Stimulated activated CD8-positive, alpha-beta memory T cell treated with anti-CD3 and anti-CD28 coated beads, Interleukin-15, amount 100 ng/mL, for 1 hour (primary cell): ENCODE measurements at regions not wholly inside any gene's neighbourhood (a gene's known extent, or its start where the extent isn't known, plus 50 kb on each side); places are given as distances from the start of the nearest gene placed in this dataset.
"Not testable (repeated sequence)": the region's sequence is repeated elsewhere in the genome, so short reads cannot be mapped to it uniquely, and the experiment has no call there.

Experiments used
- DNase-seq: peaks from one replicate; pipeline ENCODE4 v3.0.0-alpha.2; 2020; ENCODE audit warnings: low read depth

DNA sequence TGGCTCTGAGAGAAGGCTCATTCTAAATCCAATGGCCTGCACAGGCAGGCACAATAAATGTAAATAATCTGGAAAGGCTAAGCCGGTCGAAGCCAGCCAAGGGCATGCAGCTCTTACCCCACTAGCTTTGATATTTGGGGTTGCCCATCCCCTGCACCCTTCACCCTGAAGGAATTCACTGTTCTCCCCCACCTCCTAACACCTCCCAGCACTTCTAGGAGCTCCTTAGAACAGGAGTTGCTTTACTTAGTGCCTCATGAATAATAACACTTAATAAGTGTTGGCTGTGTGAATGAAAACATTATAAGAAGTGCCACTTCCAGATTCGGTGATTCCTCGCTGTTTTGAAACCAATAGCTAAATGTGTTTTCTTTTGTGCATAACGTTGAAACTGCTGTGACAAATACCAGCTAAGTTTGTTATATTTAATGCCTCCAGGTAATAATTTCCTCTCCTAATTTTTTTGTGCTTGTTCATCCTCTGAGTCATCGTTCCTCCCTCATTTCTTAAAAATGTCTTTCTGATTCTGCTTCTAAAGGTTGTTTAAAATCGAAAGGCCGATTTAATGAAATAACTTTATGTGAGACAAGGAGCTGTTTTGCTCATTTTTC is 458.8 kb downstream of the METTL4 start:
- DNase-seq, result no peak

DNA sequence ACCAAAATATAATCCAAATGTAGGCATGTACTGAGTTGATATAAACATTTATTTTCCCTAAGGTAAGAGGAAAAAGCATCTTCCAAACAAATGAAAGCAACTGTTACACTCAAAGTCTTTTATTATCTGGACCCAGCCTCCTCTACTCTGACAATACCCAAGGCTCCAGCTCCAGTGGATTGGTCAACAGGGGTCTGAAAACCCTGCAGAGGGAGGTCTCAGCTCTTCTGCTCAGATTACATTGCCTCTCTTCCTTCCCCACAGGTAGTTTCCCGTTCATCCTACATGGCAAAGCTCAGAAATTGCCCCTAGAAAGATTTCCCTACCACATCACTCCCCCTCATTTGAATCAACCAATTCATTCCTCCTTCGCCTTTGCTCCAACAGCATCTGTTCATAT is 457.0 kb downstream of the METTL4 start:
- DNase-seq, result no peak

DNA sequence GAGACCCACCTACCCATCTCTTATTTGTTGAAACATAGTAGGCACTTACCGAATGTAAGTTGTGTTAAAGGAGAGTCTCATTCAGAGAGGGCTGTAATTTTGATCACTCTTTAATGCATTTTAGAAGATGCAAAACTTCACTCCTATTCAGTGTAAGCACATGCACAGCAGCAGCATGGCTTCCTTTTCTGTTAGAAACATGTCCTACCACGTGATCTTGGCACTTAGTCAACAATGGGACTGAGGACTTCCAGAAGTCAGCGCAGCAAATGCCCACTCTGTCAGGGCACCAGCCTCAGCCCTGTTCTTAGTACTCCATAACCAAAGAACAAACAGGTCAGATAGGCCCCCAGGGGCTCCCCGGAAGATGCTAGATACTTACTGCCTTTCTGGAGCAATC is 456.5 kb downstream of the METTL4 start:
- no peak for DNase-seq

DNA sequence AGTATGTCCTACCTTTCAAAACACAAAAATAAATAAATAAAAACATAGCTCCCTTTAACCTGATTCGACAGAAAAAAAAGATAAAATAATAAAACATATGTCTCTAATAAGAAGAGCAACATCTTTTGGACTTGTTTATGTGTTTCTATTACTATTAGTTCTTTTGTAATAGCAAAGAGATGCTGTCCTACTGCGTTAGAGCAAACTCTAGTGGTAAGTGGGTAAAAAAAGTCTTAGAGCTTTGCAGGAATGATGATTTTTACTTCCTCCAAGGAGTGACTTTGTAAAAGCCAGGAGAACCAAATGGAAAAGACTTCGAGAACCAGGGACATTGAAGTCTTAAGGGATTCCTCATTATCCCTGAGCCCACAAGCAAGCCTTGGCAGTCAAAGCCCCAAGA is 450.1 kb downstream of the METTL4 start:
- DNase-seq, result no peak

- no peak for DNase-seq
These were observed 448.2 kb downstream of the METTL4 start for GRCh38 chr18:2123077-2123476.

GRCh38 chr18:2134364-2134763 is 436.9 kb downstream of the METTL4 start:
- DNase-seq, result no peak

- DNase-seq, result no peak
These were observed 436.0 kb downstream of the METTL4 start for GRCh38 chr18:2135309-2135708.

DNA sequence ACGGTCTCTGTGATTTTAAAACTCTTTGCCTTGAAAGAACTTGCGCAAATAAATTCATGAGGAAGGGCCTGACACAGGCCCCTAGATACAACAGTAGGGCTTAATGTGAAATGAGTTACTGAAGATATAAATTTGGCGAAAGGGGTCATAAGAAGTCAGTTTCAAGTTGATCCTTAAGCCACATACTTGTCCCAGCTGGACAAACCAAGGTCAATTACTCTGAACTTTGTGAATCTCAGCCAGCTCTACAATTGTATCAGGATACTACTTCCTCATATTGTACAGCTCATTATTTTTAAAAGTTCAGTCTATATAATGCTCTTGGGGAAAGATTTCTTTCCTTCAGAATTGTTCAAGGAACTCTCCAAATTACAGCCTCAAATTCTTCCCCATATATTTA is 432.8 kb downstream of the METTL4 start:
- no peak for DNase-seq

- no peak for DNase-seq
These were observed 431.6 kb downstream of the METTL4 start for GRCh38 chr18:2139691-2140090.

GRCh38 chr18:2143636-2144035 is 427.7 kb downstream of the METTL4 start:
- DNase-seq, result no peak

GRCh38 chr18:2144811-2145210 is 426.5 kb downstream of the METTL4 start:
- DNase-seq, result no peak

DNA sequence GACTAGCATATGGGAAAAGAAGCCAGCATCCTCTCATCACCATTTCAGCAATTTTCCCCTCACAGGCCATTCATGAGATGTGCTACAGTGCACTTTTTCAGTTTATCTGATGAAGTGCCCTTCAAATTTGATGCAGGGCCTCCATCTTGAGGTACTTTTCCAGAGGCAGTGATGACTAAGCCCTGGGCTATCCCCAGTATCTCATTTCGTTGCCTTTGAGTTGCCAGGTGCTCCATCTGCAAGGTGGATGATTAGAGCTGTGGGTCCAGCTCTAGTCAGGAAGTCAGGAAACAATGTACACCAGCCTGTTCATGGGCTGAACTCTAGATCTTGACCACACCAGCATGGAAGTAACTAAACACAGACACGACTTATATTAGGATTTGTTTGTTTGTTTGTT is 425.2 kb downstream of the METTL4 start:
- no peak for DNase-seq

DNA sequence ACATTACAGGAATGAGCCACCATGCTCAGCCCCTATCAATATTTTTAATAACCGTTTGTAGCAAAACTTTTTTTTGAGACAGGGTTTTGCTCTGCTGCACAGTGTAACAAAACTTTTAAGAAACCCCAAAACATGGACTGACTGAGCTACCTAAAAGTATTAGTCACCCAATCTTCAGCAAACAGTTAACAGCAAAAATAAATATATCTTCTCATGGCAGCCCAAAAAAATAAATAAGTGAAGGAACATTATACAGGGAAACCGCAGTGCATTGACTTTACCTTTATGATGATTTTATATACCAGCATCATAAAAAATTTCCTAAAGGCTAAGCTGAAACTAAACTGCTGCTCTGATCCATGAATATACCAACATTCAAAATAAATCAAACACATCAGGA is 424.6 kb downstream of the METTL4 start:
- no peak for DNase-seq

DNA sequence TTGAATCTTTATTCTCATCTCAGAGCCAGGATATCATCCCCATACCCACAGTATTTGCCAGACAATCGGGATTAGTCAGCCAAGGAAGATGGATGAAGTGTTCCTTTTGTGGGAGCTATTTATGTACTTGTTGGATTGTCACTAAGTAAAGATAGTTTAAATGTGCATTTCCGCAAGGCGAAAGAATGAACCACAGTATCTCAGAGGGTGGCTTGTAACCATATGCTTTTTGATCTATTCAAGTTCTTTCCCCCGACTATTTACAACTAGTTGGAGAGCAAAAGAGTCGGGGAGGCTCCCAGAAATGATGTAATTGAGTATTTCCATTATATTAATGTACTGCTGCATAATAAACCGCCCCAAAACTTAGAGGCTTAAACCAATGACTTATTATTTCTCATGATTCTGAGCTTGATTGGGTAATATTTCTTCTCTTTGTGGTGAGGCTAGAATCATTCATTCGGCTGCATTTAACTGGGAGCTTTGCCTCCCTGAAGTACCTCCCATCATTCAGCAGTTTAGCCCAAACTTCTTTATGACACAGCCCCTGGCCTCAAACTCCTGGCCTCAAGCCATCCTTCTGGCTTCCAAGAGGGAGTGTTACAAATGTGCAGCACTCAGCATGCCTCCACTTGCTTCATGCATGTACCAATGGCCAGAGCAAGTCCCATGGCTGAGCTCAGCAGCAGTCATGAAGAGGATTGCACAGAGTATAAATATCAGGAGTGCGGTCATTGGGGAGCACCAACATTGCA is 423.7 kb downstream of the METTL4 start:
- no peak for DNase-seq

DNA sequence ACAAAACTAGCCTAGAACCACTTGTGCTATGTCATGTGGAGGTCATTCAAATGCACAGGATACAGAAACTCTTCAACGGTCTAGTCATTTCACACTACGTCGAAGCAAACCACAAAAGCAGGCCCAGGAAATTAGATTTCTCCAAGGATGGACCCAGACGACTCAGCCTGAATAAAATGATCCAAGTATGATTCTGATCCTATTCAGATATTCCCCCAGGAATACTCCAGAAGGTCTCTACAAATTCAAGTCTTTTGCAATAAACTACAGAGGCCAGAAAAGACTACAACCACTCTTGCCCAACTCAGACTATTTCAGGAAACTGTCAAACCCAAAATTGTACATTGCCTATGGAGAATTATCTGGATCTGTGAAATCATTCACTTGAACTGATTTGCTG is 422.5 kb downstream of the METTL4 start:
- no peak for DNase-seq

DNA sequence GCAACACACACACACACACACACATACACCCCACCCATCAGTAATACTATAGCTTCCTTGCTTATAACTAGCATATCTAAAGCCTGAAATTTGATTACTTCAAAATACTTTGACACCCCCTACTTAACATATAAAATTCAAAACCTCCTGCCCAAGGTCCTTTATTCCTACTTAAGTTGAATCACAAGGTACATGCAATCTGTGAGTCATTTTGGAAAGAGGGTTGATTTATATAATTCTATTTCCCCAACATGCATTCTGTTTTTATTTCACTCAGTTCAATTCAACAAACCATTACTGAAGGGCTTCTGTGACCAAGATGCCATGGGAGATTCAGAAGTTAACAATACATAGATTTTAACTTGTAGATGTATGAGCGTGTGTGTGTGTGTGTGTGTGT is 420.7 kb downstream of the METTL4 start:
- no peak for DNase-seq

DNA sequence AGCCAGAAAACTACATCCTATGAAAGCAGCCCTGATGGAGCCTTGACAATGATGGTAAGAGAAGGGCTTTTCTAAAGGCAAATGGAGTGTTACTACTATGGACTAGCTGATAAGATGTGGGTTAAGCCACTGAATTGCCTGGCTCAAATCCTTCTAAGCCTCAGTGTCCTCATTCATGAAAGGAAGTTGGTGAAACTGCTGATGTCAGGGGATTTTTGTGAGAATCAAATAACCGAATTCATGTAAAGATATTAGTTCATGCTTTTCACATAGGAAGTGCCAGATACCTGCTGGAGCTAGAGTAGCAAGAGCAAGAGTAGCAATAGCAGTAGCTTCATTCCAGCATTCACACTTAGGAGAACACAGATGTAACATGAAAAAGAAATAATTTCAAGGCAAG is 417.0 kb downstream of the METTL4 start:
- DNase-seq, result no peak

DNA sequence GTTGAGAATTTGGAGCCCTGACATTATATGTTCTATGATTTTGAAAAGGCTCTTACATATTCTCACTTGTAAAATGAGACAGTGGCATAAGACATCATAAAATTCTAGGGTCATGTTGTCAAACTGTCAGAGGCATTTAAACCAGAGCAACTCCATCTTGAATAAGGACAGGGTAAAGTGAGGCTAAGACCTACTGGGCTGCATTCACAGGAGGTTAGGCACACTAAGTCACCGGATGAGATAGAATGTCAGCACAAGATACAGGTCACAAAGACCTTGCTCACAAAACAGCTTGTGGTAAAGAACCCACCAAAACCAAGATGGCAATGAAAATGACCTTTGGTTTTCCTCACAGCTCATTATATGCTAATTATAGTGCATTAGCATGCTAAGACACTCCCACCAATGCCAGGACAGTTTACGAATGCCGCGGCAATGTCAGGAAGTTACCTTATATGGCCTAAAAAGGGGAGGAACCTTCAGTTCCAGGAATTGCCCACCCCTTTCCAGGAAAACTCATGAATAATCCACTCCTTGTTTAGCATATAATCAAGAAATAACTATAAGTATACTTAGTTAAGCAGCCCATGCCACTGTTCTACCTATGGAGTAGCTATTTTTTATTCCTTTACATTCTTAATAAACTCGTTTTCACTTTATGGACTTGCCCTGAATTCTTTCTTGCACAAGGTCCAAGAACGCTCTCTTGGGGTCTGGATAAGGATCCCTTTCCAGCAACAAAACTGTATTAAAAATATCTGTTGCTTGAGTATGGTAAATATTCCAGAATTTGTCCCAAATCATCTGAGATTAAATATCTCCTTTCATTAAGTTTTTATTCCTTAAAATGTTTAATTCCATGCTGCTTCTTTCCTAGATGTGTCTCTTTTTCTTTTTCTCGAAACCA is 406.4 kb downstream of the METTL4 start:
- DNase-seq, result no peak

- DNase-seq, result not testable (repeated sequence)
These were observed 404.4 kb downstream of the METTL4 start for GRCh38 chr18:2166876-2167275.

GRCh38 chr18:2168022-2168421 is 403.3 kb downstream of the METTL4 start:
- no peak for DNase-seq

- no peak for DNase-seq
These were observed 401.6 kb downstream of the METTL4 start for GRCh38 chr18:2169656-2170055.

GRCh38 chr18:2171840-2172625 is 399.3 kb downstream of the METTL4 start:
- no peak for DNase-seq
